MM.1S (cell line): ENCODE measurements at regions not wholly inside any gene's neighbourhood (a gene's known extent, or its start where the extent isn't known, plus 50 kb on each side); places are given as distances from the start of the nearest gene placed in this dataset.

Experiments used
- DNase-seq: peaks from one replicate; pipeline ENCODE4 v3.0.0-alpha.2; 2015
- H2AFZ ChIP-seq: fragments of 300-600 bp; sonication (generic); 2 replicates; pipeline ENCODE4 v1.6.0; 2016; ENCODE audit warnings: antibody characterized with exemption, low read length
- H3F3A ChIP-seq: fragments of 300-600 bp; sonication (generic); 2 replicates; pipeline ENCODE4 v1.6.1; 2016; ENCODE audit warnings: mild to moderate bottlenecking, antibody characterized with exemption, low read length, moderate library complexity, mixed read lengths; ENCODE audit not compliant: insufficient read depth
- H3K27ac ChIP-seq: fragments of 300-600 bp; sonication (generic); 2 replicates; pipeline ENCODE4 v1.5.1; 2016; ENCODE audit warnings: mild to moderate bottlenecking, low read length
- H3K27me3 ChIP-seq: fragments of 300-600 bp; sonication (generic); replicated peaks from 2 replicates; pipeline ENCODE4 v1.6.0; 2016; ENCODE audit warnings: low read length; ENCODE audit not compliant: insufficient read depth
- H3K36me3 ChIP-seq: fragments of 300-600 bp; sonication (generic); replicated peaks from 2 replicates; pipeline ENCODE4 v1.6.1; 2016; ENCODE audit warnings: mild to moderate bottlenecking, low read length, mixed read lengths; ENCODE audit not compliant: insufficient read depth
- H3K4me1 ChIP-seq: fragments of 300-600 bp; sonication (generic); 2 replicates; pipeline ENCODE4 v1.6.1; 2016; ENCODE audit warnings: low read length, mixed read lengths
- H3K4me2 ChIP-seq: fragments of 300-600 bp; sonication (generic); 2 replicates; pipeline ENCODE4 v1.6.0; 2016; ENCODE audit warnings: low read depth, low read length
- H3K4me3 ChIP-seq: fragments of 300-600 bp; sonication (generic); 2 replicates; pipeline ENCODE4 v1.5.1; 2016; ENCODE audit warnings: low read length, mixed read lengths
- H3K79me2 ChIP-seq: fragments of 300-600 bp; sonication (generic); 2 replicates; pipeline ENCODE4 v1.6.1; 2016; ENCODE audit warnings: mixed run types, low read length, mixed read lengths
- H3K9ac ChIP-seq: fragments of 300-600 bp; sonication (generic); 2 replicates; pipeline ENCODE4 v1.6.1; 2016; ENCODE audit warnings: low read length, mixed read lengths
- H3K9me2 ChIP-seq: fragments of 300-600 bp; sonication (generic); replicated peaks from 2 replicates; pipeline ENCODE4 v1.6.1; 2016; ENCODE audit warnings: mild to moderate bottlenecking, low read length, mixed read lengths; ENCODE audit not compliant: insufficient read depth
- H3K9me3 ChIP-seq: fragments of 300-600 bp; sonication (generic); replicated peaks from 2 replicates; pipeline ENCODE4 v1.6.1; 2016; ENCODE audit warnings: mild to moderate bottlenecking, low read length, mixed read lengths; ENCODE audit not compliant: insufficient read depth
- H4K20me1 ChIP-seq: fragments of 300-600 bp; sonication (generic); 2 replicates; pipeline ENCODE4 v1.6.1; 2016; ENCODE audit warnings: mild to moderate bottlenecking, low read length, moderate library complexity, mixed read lengths; ENCODE audit not compliant: insufficient read depth
- CTCF ChIP-seq: fragments of 300-600 bp; sonication (generic); IDR thresholded peaks from 2 replicates; pipeline ENCODE4 v1.5.1; 2016; ENCODE audit warnings: antibody characterized with exemption, low read length, mixed read lengths
- EZH2 ChIP-seq: fragments of 300-600 bp; sonication (generic); optimal IDR thresholded peaks from 2 replicates; pipeline ENCODE3; 2017; ENCODE audit warnings: low read depth, mild to moderate bottlenecking, antibody characterized with exemption, low read length, mixed read lengths
- EZH2phosphoT487 ChIP-seq: fragments of 300-600 bp; sonication (generic); IDR thresholded peaks from 2 replicates; pipeline ENCODE4 v1.6.1; 2018; ENCODE audit warnings: antibody characterized with exemption, low read length

DNA sequence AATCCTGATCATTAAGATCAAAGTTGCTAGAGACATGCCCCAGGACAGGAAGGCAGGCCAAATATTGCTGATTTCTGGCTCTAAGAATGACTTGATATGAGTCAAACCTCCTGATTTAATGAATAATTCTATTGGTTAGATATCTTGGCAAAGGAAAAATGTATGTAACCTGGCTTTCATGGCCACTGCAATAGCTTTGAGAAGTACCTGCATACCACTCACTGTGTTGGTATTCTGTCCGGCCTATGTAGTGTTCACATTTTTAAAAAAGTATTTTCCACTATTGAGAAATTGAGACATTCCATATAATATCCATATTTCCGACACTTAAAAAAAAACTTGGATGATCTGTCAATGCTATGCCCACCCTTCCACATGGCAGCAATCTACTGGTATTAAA is 283.1 kb upstream of the SOX5 start:
- Histone ChIP-seq H3K4me3 (no peak overlapping the region), H2AFZ (no peak overlapping the region), H3K27me3 (no peaks in the 10 kb centered on the region), H3K27ac (no peak overlapping the region), H3K4me2 (no peak overlapping the region), H3K9me2 (no peaks in the 10 kb centered on the region), H3K36me3 (no peaks in the 10 kb centered on the region), H3K9ac (no peak overlapping the region), H3K9me3 (no peaks in the 10 kb centered on the region), H4K20me1 (no peaks in the 10 kb centered on the region), H3K79me2 (no peaks in the 10 kb centered on the region), H3K4me1 (no peaks in the 10 kb centered on the region), H3F3A (no peaks in the 10 kb centered on the region)
- no peak for DNase-seq
- TF ChIP-seq CTCF, result no peak

- Histone ChIP-seq H3K9me3 (no peaks in the 10 kb centered on the region), H4K20me1 (no peaks in the 10 kb centered on the region), H3K27me3 (no peaks in the 10 kb centered on the region), H3F3A (no peaks in the 10 kb centered on the region), H3K4me1 (no peaks in the 10 kb centered on the region), H3K36me3 (no peaks in the 10 kb centered on the region), H3K9me2 (no peaks in the 10 kb centered on the region), H3K4me3 (no peak overlapping the region), H3K4me2 (no peak overlapping the region), H3K9ac (no peak overlapping the region), H3K27ac (no peak overlapping the region), H3K79me2 (no peaks in the 10 kb centered on the region), H2AFZ (no peak overlapping the region)
- DNase-seq, result no peak
- no peak for TF ChIP-seq EZH2phosphoT487
- TF ChIP-seq CTCF, result no peak
- no peak for TF ChIP-seq EZH2
Measured at GRCh38 chr12:24231298-24231697, 281.8 kb upstream of the SOX5 start.

DNA sequence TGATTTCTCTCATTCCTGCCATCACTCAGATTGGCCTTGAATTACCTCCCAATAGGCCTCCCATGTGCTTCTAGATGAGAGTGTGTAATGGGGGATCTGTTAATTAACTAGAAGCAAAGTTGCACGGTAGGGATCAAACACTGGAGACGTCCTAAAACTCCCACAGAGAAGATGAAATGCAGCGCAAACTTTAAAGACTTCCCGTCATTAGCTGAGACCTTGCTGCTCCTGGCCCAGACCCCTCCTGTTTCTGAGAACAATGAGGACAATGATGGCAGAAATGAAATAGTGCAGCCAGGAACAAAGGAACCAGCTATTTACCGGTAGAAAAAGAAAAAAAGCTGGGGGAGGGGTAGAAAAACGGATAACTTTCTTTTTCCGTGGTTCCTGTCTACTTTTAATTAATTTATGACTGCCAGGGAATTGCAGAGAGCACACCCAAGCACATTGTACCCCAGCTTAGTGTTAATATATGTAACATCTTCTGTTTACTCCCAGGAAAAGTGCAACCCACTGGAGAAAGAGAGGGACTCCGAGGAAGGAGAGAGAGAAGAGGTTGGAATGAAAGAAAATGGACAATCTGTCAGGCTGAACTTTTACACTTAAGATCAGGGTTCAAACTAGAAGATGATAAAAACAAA is 280.7 kb upstream of the SOX5 start:
- Histone ChIP-seq H3K36me3 (no peaks in the 10 kb centered on the region), H3K4me1 (no peaks in the 10 kb centered on the region), H2AFZ (no peak overlapping the region), H3K4me3 (no peak overlapping the region), H3K79me2 (no peaks in the 10 kb centered on the region), H3K27me3 (no peaks in the 10 kb centered on the region), H3K9me2 (no peaks in the 10 kb centered on the region), H3F3A (no peaks in the 10 kb centered on the region), H3K27ac (no peak overlapping the region), H3K4me2 (no peak overlapping the region), H4K20me1 (no peaks in the 10 kb centered on the region), H3K9me3 (no peaks in the 10 kb centered on the region), H3K9ac (no peak overlapping the region)
- TF ChIP-seq EZH2phosphoT487, result no peak
- no peak for TF ChIP-seq CTCF
- no peak for TF ChIP-seq EZH2
- DNase-seq, result no peak
